ENCODE measurements at regions not wholly inside any gene's neighbourhood (a gene's known extent, or its start where the extent isn't known, plus 50 kb on each side); places are given as distances from the start of the nearest gene placed in this dataset.

DNA sequence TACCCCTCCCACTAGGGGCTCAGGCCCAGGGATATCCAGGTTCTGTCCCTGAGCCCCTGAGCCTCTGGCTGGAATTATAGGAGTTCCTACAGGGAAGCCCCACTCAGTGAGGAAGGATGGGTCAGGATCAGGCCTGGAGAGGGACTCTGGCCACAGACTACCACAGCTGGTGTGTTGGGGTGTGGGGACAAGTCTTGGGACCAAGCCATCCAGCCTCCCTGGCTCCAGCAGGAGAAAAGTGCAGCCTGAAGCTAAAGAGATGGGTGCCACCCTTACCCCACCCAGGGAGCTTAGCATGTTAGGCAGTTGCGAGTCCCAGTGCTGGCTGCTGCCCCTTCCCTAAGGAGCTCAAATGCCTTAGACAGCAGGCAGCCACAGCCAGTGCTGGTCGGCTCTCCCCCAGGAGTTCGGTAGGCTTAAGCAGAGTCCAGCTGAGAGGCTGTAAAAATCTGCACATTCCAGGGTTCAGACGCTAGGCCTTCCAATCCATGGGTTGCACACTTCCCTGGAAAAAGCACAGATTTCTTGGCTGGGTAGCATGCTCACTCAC lies 96.2 kb upstream of the CYYR1 start:
- TF ChIP-seq, protein P1, sequence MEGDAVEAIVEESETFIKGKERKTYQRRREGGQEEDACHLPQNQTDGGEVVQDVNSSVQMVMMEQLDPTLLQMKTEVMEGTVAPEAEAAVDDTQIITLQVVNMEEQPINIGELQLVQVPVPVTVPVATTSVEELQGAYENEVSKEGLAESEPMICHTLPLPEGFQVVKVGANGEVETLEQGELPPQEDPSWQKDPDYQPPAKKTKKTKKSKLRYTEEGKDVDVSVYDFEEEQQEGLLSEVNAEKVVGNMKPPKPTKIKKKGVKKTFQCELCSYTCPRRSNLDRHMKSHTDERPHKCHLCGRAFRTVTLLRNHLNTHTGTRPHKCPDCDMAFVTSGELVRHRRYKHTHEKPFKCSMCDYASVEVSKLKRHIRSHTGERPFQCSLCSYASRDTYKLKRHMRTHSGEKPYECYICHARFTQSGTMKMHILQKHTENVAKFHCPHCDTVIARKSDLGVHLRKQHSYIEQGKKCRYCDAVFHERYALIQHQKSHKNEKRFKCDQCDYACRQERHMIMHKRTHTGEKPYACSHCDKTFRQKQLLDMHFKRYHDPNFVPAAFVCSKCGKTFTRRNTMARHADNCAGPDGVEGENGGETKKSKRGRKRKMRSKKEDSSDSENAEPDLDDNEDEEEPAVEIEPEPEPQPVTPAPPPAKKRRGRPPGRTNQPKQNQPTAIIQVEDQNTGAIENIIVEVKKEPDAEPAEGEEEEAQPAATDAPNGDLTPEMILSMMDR (IDR thresholded peaks at IDR 0.05): no peak
- TF ChIP-seq POLR2A (IDR thresholded peaks at IDR 0.05): no peak

Measured in heart left ventricle (tissue), 13 donors.